Pancreas (tissue), 10 donors: ENCODE measurements at regions not wholly inside any gene's neighbourhood (a gene's known extent, or its start where the extent isn't known, plus 50 kb on each side); places are given as distances from the start of the nearest gene placed in this dataset.

ENCODE experiments used
- ATAC-seq, 4 donors: fragments of 200-7000 bp; cut with Tn5 transposase; one replicate each; pipeline versions ENCODE4 v1.8.0 to v1.9.1; 2020; ENCODE audit warnings: mild to moderate bottlenecking in 4 of 4, moderate library complexity in 4 of 4
- DNase-seq, 6 donors: peaks; one replicate each; pipeline ENCODE4 v3.0.0-alpha.2; 2020
- FAIRE-seq: peaks from 2 replicates; lab custom pipeline; 2012; peaks lifted over from hg19 to GRCh38; lab: Jason Lieb, UNC
- H3K27ac ChIP-seq, 4 donors: fragments of 200-600 bp; sonication (generic); 1 replicate in 3 of 4; 2 replicates in 1 of 4; pipeline versions ENCODE4 v1.5.0 to v1.8.0; 2020
- H3K27me3 ChIP-seq, 4 donors: fragments of 200-600 bp; one replicate each; pipeline ENCODE4 v1.8.0; 2021
- H3K36me3 ChIP-seq, 3 donors: fragments of 200-600 bp; sonication (generic) in 1 of 3; one replicate each; pipeline versions ENCODE4 v1.5.0 to v1.8.0; 2020 to 2021
- H3K4me1 ChIP-seq, 3 donors: fragments of 200-600 bp; one replicate each; pipeline ENCODE4 v1.8.0; 2021
- H3K4me3 ChIP-seq, 4 donors: fragments of 200-600 bp; sonication (generic) in 2 of 4; one replicate each; pipeline versions ENCODE4 v1.5.0 to v1.8.0; 2020 to 2021
- H3K9me3 ChIP-seq, 4 donors: fragments of 200-600 bp; one replicate each; pipeline ENCODE4 v1.8.0; 2021
- CTCF ChIP-seq, 4 donors: fragments of 200-600 bp; sonication (generic) in 3 of 4; IDR thresholded peaks; one replicate each; pipeline versions ENCODE4 v1.5.0 to v1.8.0; 2021; ENCODE audit warnings: antibody characterized with exemption in 4 of 4
- WGBS, 2 donors: extraction: QIAGEN DNeasy Blood & Tissue Kit; methylation state at CpG; one replicate each; pipeline ENCODE4 v1.1.7; 2013; 5-methylcytosine and 5-hydroxymethylcytosine counted together
- intact Hi-C, 3 donors: fragments of 100-400 bp; cut with DNase I; formaldehyde crosslinking; loops; one replicate each; pipeline versions ENCODE4 v1.11.1 to v1.14.2; 2022
- donor health status: healthy with polysubstance abuse.
- donor health status: DM: no; HTN: no; CAD: no; lungs with moderate emphysema.
- donor health status: DM: no; HTN: no; CAD: no.
- donor health status: control.
- donor health status: control.
- donor health status: Bipolar disorder and iron deficiency.
- donor health status: DM: yes; HTN: yes; CAD: no.
- donor health status: DM: no; HTN: no; CAD: no.
- donor health status: DM: no; HTN: no; CAD: no.
- donor health status: DM: yes; HTN: yes; CAD: no.

- no peak for FAIRE-seq
Observed at GRCh38 chr6:148151896-148152643, 190.6 kb upstream of the SASH1 start.

GRCh38 chr6:148154668-148155067 is 188.0 kb upstream of the SASH1 start:
- Histone ChIP-seq H3K27ac (no peak overlapping the region), H3K27me3 (no peaks in the 10 kb centered on the region), H3K36me3 (no peaks in the 10 kb centered on the region), H3K4me3 (no peak overlapping the region), H3K4me1 (no peaks in the 10 kb centered on the region), H3K9me3 (no peaks in the 10 kb centered on the region)
- FAIRE-seq (no peak), DNase-seq (no peak), ATAC-seq (no peak)
- TF ChIP-seq CTCF (IDR thresholded peaks at IDR 0.05) = no peak
- intact Hi-C loops = no loop called here

More at GRCh38 chr6:148151896-148152643, 190.6 kb upstream of the SASH1 start:
- no peak overlapping the region for H3K27ac ChIP-seq
- intact Hi-C loops = no loop called here
- WGBS, 2 donors = 82 to 84% methylated on average over 6 of the region's 6 CpGs
- no peaks in the 10 kb centered on the region for H3K27me3 ChIP-seq
- ATAC-seq (no peak), DNase-seq (no peak)
- H3K4me3 ChIP-seq = no peak overlapping the region
- no peaks in the 10 kb centered on the region for H3K36me3 ChIP-seq
- TF ChIP-seq CTCF (IDR thresholded peaks at IDR 0.05) = no peak
- no peaks in the 10 kb centered on the region for H3K9me3 ChIP-seq
- H3K4me1 ChIP-seq = no peaks in the 10 kb centered on the region

GRCh38 chr6:148155293-148155692 is 187.3 kb upstream of the SASH1 start:
- no peak for TF ChIP-seq CTCF (IDR thresholded peaks at IDR 0.05)
- Histone ChIP-seq H3K36me3 (no peaks in the 10 kb centered on the region), H3K4me3 (no peak overlapping the region), H3K9me3 (no peaks in the 10 kb centered on the region), H3K27ac (no peak overlapping the region), H3K4me1 (no peaks in the 10 kb centered on the region), H3K27me3 (no peaks in the 10 kb centered on the region)
- WGBS, 2 donors = 64 to 67% methylated on average over 6 of the region's 6 CpGs
- no peak for FAIRE-seq
- no peak for ATAC-seq
- DNase-seq = no peak
- intact Hi-C loops = no loop called here

- no peak overlapping the region for H3K27ac ChIP-seq
- no peaks in the 10 kb centered on the region for H3K9me3 ChIP-seq
- H3K4me3 ChIP-seq = no peak overlapping the region
- no peak for FAIRE-seq
- TF ChIP-seq CTCF (IDR thresholded peaks at IDR 0.05) = no peak
- H3K36me3 ChIP-seq = no peaks in the 10 kb centered on the region
- H3K4me1 ChIP-seq = no peaks in the 10 kb centered on the region
- WGBS, 2 donors = 75 to 76% methylated on average over 4 of the region's 4 CpGs
- no peak for DNase-seq
- intact Hi-C loops = no loop called here
- H3K27me3 ChIP-seq = no peaks in the 10 kb centered on the region
- no peak for ATAC-seq
Observed at GRCh38 chr6:148157841-148158240, 184.8 kb upstream of the SASH1 start.

- Histone ChIP-seq H3K4me3 (no peak overlapping the region), H3K4me1 (no peaks in the 10 kb centered on the region), H3K9me3 (no peaks in the 10 kb centered on the region), H3K27me3 (no peaks in the 10 kb centered on the region), H3K36me3 (no peaks in the 10 kb centered on the region), H3K27ac (no peak overlapping the region)
- FAIRE-seq (no peak), DNase-seq (no peak), ATAC-seq (no peak)
- 54 to 57% methylated on average over 4 of the region's 4 CpGs for WGBS, 2 donors
- intact Hi-C loops = loop anchor here in 1 of 3 donors (5.0 kb wide), 2 partner anchors 88 to 662 kb away; no protein-coding TSS in a partner anchor
- TF ChIP-seq CTCF (IDR thresholded peaks at IDR 0.05) = no peak
Observed at GRCh38 chr6:148164645-148165044, 178.0 kb upstream of the SASH1 start.
